DOHH2 (cell line): ENCODE measurements at regions not wholly inside any gene's neighbourhood (a gene's known extent, or its start where the extent isn't known, plus 50 kb on each side); places are given as distances from the start of the nearest gene placed in this dataset.
"Not testable (repeated sequence)": the region's sequence is repeated elsewhere in the genome, so short reads cannot be mapped to it uniquely, and the experiment has no call there.

ENCODE experiments used
- H3F3A ChIP-seq: fragments of 200-600 bp; sonication (generic), shearing (Covaris generic); 2 replicates; pipeline ENCODE4 v1.6.0; 2016; ENCODE audit warnings: antibody characterized with exemption, mild to moderate bottlenecking; ENCODE audit not compliant: control insufficient read depth, insufficient read depth
- H3K27ac ChIP-seq: fragments of 200-600 bp; sonication (generic); 2 replicates; pipeline ENCODE4 v1.5.1; 2014; ENCODE audit warnings: low read depth, mild to moderate bottlenecking, low read length, moderate library complexity
- H3K27me3 ChIP-seq: fragments of 200-600 bp; sonication (generic); 2 replicates; pipeline ENCODE4 v1.6.1; 2014; ENCODE audit warnings: mild to moderate bottlenecking, low read length, mixed read lengths; ENCODE audit not compliant: control insufficient read depth
- H3K36me3 ChIP-seq: fragments of 200-600 bp; sonication (generic); 2 replicates; pipeline ENCODE4 v1.6.1; 2014; ENCODE audit warnings: mild to moderate bottlenecking, low read length, moderate library complexity, mixed read lengths; ENCODE audit not compliant: control insufficient read depth
- H3K4me1 ChIP-seq: fragments of 200-600 bp; sonication (generic); 2 replicates; pipeline ENCODE4 v1.6.1; 2014; ENCODE audit warnings: mild to moderate bottlenecking, low read length, mixed read lengths; ENCODE audit not compliant: control insufficient read depth
- H3K4me2 ChIP-seq: fragments of 200-600 bp; sonication (generic); 2 replicates; pipeline ENCODE4 v1.6.0; 2014; ENCODE audit warnings: mild to moderate bottlenecking, low read length, moderate library complexity
- H3K4me3 ChIP-seq: fragments of 200-600 bp; sonication (generic); 2 replicates; pipeline ENCODE4 v1.5.1; 2014; ENCODE audit warnings: mild to moderate bottlenecking, low read length, mixed read lengths
- H3K79me2 ChIP-seq: fragments of 200-600 bp; sonication (generic); 2 replicates; pipeline ENCODE4 v1.6.1; 2014; ENCODE audit warnings: mild to moderate bottlenecking, low read length, mixed read lengths; ENCODE audit not compliant: control insufficient read depth
- H3K9me2 ChIP-seq: fragments of 200-600 bp; sonication (generic); replicated peaks from 2 replicates; pipeline ENCODE4 v1.6.1; 2014; ENCODE audit warnings: mild to moderate bottlenecking, low read length, mixed read lengths; ENCODE audit not compliant: control insufficient read depth
- H3K9me3 ChIP-seq: fragments of 200-600 bp; sonication (generic); 2 replicates; pipeline ENCODE4 v1.6.1; 2014; ENCODE audit warnings: antibody characterized with exemption, low read length, mixed read lengths; ENCODE audit not compliant: control insufficient read depth, insufficient read depth
- H4K20me1 ChIP-seq: fragments of 200-600 bp; sonication (generic); 2 replicates; pipeline ENCODE4 v1.6.0; 2014; ENCODE audit warnings: low read depth, mild to moderate bottlenecking, antibody characterized with exemption, low read length, moderate library complexity; ENCODE audit not compliant: control insufficient read depth, insufficient read depth
- CTCF ChIP-seq: fragments of 200-600 bp; sonication (generic); IDR thresholded peaks from one replicate; pipeline ENCODE4 v1.5.1; 2014; ENCODE audit warnings: antibody characterized with exemption, mild to moderate bottlenecking, low read depth, low read length; ENCODE audit not compliant: poor library complexity, severe bottlenecking
- EZH2phosphoT487 ChIP-seq: fragments of 200-600 bp; sonication (generic); IDR thresholded peaks from 2 replicates; pipeline ENCODE4 v1.6.1; 2017; ENCODE audit warnings: borderline replicate concordance, mild to moderate bottlenecking, antibody characterized with exemption, low read length, moderate library complexity, mixed read lengths

GRCh38 chr5:17080361-17080760 is 137.1 kb upstream of the BASP1 start:
- H3K4me2 ChIP-seq = no peak overlapping the region
- no peak overlapping the region for H3K4me3 ChIP-seq
- no peaks in the 10 kb centered on the region for H3K9me3 ChIP-seq
- H3K36me3 ChIP-seq = no peaks in the 10 kb centered on the region
- H3K27me3 ChIP-seq = no peaks in the 10 kb centered on the region
- H3K4me1 ChIP-seq = no peaks in the 10 kb centered on the region
- no peak for TF ChIP-seq EZH2phosphoT487
- no peak for TF ChIP-seq CTCF
- H3K27ac ChIP-seq = no peak overlapping the region
- no peaks in the 10 kb centered on the region for H3K9me2 ChIP-seq
- H4K20me1 ChIP-seq = no peaks in the 10 kb centered on the region
- no peaks in the 10 kb centered on the region for H3F3A ChIP-seq
- H3K79me2 ChIP-seq = no peaks in the 10 kb centered on the region

GRCh38 chr5:17081142-17081541 is 136.3 kb upstream of the BASP1 start:
- H3K9me3 ChIP-seq = no peaks in the 10 kb centered on the region
- no peaks in the 10 kb centered on the region for H3K79me2 ChIP-seq
- no peak overlapping the region for H3K4me3 ChIP-seq
- H3F3A ChIP-seq = no peaks in the 10 kb centered on the region
- H3K9me2 ChIP-seq = no peaks in the 10 kb centered on the region
- no peaks in the 10 kb centered on the region for H3K4me1 ChIP-seq
- H4K20me1 ChIP-seq = no peaks in the 10 kb centered on the region
- no peaks in the 10 kb centered on the region for H3K36me3 ChIP-seq
- H3K27me3 ChIP-seq = no peaks in the 10 kb centered on the region
- TF ChIP-seq CTCF (no peak), EZH2phosphoT487 (no peak)
- H3K4me2 ChIP-seq = no peak overlapping the region
- no peak overlapping the region for H3K27ac ChIP-seq

- H3K4me2 ChIP-seq, H3K36me3 ChIP-seq, H3K27me3 ChIP-seq, H3K9me2 ChIP-seq, H3K27ac ChIP-seq, H3K4me1 ChIP-seq, H3F3A ChIP-seq, H3K79me2 ChIP-seq, H4K20me1 ChIP-seq, H3K9me3 ChIP-seq, H3K4me3 ChIP-seq: not testable (repeated sequence)
These were observed 134.2 kb upstream of the BASP1 start for GRCh38 chr5:17083276-17083675.

- Histone ChIP-seq H3K4me3 (no peak overlapping the region), H3F3A (no peaks in the 10 kb centered on the region), H3K9me3 (no peaks in the 10 kb centered on the region), H3K4me2 (no peak overlapping the region), H3K9me2 (no peaks in the 10 kb centered on the region), H3K79me2 (no peaks in the 10 kb centered on the region), H3K27ac (no peak overlapping the region), H3K4me1 (no peaks in the 10 kb centered on the region), H3K27me3 (no peaks in the 10 kb centered on the region), H4K20me1 (no peaks in the 10 kb centered on the region), H3K36me3 (no peaks in the 10 kb centered on the region)
- TF ChIP-seq EZH2phosphoT487 = no peak
- no peak for TF ChIP-seq CTCF
These were observed 130.4 kb upstream of the BASP1 start for GRCh38 chr5:17087035-17087434.
